Umbilical cord (tissue), 1 donor: ENCODE measurements at regions not wholly inside any gene's neighbourhood (a gene's known extent, or its start where the extent isn't known, plus 50 kb on each side); places are given as distances from the start of the nearest gene placed in this dataset.

ENCODE experiments used
- DNase-seq: peaks from one replicate; pipeline ENCODE4 v3.0.0-alpha.2; 2015; ENCODE audit warnings: low spot score

- peak; percentile 69 for DNase-seq
These were observed 150.1 kb downstream of the DHX35 start for GRCh38 chr20:39112178-39112743.

DNA sequence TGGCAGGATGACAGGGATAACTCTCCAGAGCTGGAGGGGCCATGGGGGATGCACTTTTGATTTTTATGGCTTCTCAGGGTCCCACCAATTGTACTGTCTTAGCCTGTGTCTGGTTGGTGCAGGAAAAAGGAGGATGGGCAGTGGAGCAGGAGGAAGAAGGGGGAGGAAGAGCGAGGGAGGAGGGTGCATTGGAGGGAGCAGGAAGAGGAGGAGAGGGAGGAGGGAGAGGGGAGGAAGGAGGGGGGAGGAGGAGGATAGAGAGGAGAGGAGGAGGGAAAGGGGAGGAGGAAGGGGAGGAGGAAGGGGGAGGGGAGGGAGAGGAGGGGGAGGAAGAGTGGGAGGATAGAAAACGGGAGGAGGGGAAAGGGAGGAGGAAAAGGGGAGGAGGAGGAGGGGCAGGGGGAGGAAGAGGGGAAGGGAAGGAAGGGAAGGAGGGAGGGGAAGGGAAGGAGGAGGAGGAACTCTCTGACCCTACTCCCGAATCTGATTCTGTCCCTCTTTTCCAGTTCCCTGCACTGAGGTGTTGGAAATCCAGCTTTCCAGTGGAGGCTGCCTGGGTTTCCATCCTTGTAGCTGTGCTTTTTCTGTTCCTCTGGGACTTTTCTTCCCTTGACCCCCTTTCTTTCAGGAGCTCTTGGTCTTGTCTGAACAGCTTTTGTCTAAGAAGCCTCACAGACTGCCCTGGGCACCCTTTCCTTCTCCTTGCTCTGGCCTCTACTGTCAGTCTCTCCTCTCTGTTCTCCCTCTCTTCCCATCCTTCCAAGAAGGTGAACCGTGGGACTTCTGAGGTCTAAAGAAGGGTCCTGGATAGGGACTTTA is 149.4 kb downstream of the DHX35 start:
- no peak for DNase-seq

DNA sequence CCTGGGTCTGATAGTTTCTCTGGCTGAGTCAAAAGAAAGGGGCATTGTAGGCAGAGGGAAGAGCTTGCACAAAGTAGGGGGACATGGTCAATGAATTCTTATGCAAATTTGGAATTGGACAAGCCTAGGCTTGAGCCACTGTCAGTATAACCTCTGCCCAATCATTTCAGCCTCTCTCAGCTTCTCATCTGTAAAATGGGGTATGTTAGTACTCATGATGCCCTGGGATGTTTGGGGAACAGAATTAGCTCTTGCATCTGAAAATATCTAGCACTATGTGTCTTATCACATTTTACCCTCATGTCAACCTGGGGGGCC is 148.6 kb downstream of the DHX35 start:
- DNase-seq, result no peak

DNA sequence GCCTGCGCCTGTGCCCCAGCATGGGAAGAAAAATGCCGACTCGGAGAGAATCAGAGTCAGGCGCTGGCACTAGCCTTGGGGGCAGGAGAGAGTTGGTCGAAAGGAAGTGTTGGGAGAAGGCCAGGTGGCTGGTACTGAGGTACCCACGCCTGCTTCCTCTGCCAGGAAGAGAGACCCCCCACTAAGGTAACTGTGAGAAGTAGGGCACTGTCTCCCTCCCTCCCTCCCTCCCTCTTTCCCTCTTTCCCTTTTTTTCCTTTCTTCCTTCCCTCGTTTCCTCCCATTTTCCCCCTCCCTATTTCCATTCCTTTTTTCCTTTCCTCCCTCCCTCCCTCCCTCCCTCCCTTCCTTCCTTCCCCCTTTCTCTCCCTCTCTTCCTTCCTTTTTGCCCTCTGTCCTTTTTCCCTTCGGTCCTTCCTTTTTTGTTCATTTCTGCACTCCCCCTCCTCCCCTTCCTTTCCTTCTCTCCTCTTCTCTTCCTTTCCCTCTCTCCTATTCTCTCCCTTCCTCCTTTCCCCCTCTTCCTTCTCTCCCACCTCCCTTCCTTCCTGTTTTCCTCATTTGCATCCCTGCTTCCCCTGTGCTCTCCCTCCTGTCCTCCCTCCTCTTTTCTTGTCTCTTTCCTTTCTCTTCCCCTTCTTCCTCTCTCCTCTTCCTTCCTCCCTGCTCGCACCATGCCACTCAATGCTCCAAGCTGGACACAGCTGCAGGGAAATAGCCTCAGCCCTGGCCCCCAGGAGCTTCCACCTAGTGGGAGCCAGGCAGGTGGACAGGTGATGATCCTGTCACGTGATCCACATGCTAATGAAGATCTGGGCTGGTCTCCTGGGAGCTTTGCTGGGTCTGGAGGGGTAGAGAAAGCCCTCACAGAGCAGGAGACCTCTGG is 148.0 kb downstream of the DHX35 start:
- DNase-seq, result no peak

DNA sequence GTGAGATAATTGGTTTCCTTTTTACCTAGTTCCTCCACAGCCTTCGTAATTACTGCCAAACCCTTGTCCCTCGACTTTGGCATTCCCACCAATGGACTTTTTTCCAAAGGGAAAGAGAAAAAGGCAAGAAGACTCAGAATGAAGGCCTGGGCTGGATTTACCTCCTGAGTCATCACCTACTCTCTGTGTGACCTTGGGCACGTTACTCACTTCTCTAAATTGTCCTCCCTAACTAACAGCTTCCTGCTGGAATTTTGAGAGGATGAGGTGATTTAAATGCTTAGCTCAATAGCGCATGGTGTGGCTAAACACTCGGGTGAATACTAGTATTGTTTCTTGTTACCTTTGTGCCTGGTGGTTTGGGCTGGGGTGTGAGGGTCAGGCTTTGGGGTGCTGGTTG is 146.6 kb downstream of the DHX35 start:
- no peak for DNase-seq

GRCh38 chr20:39107741-39108140 is 145.6 kb downstream of the DHX35 start:
- no peak for DNase-seq

GRCh38 chr20:39106791-39107190 is 144.6 kb downstream of the DHX35 start:
- DNase-seq, result no peak

- no peak for DNase-seq
These were observed 143.4 kb downstream of the DHX35 start for GRCh38 chr20:39105551-39105950.

- DNase-seq, result no peak
These were observed 141.6 kb downstream of the DHX35 start for GRCh38 chr20:39103732-39104131.

DNA sequence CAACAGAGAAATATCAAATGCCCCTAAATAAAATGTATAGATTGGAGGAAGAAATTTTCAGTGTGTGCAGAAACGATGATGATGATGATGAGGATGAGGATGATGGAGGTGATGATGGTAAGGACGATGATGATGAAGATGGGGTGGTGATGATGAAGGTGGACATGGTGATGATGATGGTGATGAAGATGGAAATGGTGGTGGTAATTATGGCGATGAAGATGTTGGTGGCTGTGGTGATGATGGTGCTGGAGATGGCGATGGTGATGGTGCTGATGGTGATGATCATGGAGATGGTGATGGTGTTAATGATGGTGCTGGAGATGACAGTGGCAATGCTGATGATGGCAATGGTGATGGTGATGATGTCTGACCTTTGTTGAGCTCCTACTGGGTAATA is 141.2 kb downstream of the DHX35 start:
- no peak for DNase-seq

DNA sequence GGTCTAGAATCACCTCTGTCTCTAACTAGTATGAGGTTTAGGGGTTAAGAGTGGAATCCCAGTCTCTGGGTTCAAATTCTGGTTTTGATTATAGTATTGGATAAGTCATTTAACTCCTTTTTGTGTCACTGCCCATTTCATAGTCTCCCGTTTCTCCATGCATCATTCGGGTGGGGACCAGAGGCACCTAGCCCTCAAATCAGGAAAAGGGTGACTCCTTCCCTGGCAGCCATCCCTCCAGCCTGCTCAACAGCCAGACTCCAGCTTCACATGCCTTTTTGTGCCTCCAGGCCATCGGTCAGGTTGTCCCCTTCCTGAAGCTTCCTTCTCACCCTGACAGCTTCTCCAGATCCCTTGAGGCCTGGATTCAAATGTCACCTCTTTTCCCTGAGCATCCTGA is 139.8 kb downstream of the DHX35 start:
- DNase-seq, result no peak

DNA sequence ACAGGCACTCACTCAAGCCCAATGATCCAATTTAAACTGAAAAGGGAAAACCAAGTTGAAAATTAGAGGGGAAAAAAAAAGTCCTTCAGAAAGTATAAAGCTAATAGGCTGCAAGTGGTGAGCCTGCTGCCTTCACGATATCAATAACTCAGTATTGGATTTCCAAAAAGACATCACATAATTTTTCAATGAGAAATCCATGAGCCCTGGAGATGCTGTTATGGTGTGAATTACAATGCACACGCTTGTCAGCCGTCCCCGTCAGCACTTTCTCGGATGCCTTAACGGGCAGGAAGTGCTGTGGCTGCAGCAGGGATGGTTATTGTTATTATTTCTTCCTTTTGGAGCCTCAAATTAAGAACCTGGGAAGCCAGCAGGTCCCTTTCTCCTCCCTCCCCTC is 138.5 kb downstream of the DHX35 start:
- DNase-seq, result no peak

DNA sequence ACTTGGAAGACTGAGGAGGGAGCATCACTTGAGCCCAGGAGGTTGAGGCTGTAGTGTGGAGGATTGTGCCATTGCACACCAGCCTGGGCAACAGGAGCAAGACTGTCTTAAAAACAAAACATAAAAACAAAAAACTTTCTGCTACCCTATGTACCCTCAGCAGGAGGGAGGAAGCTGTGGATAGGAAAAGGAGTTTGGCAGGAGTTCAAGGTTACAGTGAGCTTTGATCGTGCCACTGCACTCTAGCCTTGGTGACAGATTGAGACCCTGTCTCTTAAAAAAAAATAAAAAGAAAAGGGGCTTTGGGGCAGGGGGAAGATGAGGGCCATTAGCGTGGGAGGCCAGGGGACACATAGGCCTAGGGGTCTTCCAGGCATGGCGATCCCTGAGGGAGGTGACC is 135.7 kb downstream of the DHX35 start:
- no peak for DNase-seq

- no peak for DNase-seq
These were observed 133.7 kb downstream of the DHX35 start for GRCh38 chr20:39095870-39096269.

GRCh38 chr20:39094391-39094790 is 132.2 kb downstream of the DHX35 start:
- peak; percentile 63 for DNase-seq

DNA sequence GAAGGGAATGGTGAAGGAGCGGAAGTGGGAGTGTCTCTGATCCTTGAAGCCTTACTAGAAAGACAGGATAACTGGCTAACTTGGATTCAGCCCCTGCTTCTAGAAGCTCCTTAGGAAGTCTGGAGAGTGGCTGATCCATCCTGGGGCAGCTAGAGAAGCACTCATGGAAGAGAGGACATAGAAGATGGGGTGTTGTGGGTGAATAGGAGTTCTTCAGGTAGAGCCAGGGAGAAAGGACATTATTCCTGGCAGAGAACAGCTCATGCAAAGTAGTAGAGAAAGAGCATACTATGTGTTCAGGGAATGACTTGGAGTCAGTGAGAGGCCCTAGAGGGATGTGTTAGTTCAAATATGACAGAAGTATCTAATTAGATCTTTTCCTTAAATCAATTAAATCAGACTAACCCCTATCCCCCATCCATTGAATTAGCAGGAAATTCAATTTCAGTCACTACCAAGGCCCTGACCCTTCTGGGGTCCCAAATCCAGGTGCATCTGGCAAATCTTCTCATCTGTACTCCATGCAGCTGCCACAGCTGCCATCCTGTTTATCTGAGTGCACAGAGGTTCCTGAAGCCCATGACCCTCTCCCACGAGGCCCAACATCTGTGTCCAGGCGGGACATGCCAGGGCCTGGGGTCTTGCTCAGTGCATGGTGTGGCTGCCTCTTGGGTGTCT is 130.7 kb downstream of the DHX35 start:
- DNase-seq, result no peak

- no peak for DNase-seq
These were observed 128.8 kb downstream of the DHX35 start for GRCh38 chr20:39090906-39091305.

- no peak for DNase-seq
These were observed 127.7 kb downstream of the DHX35 start for GRCh38 chr20:39089797-39090196.
